ENCODE measurements at regions not wholly inside any gene's neighbourhood (a gene's known extent, or its start where the extent isn't known, plus 50 kb on each side); places are given as distances from the start of the nearest gene placed in this dataset.
A peak's percentile ranks its signal among the peaks of the same experiment; 100 is the strongest.

GRCh38 chr17:70674061-70674460 is 504.7 kb downstream of the KCNJ2 start:
- DNase-seq = no peak
- no peaks in the 10 kb centered on the region for H3K4me1 ChIP-seq (ENCODE audit: control insufficient read depth in 2 of 3, insufficient read depth in 2 of 3, low read depth in 1 of 3, low read length in 3 of 3)
- H3K9me3 ChIP-seq (ENCODE audit: control insufficient read depth in 2 of 3, insufficient read depth in 1 of 3, low read length in 3 of 3) = no peaks in the 10 kb centered on the region
- no peak for FAIRE-seq
- TF ChIP-seq CTCF (IDR thresholded peaks at IDR 0.05; ENCODE audit: borderline replicate concordance, extremely low read depth, insufficient read depth) = no peak
- no peaks in the 10 kb centered on the region for H3K36me3 ChIP-seq (ENCODE audit: control insufficient read depth in 2 of 3, insufficient read depth in 3 of 3, low read length in 3 of 3)
- no peak overlapping the region for H3K27ac ChIP-seq (ENCODE audit: low read depth in 2 of 2, low read length in 2 of 2)
- no peaks in the 10 kb centered on the region for H3K27me3 ChIP-seq (ENCODE audit: control insufficient read depth, insufficient read depth, low read length)
- intact Hi-C loops (cut with DNase I) = no loop called here
- H3K9ac ChIP-seq (ENCODE audit: low read length in 3 of 3) = no peak overlapping the region
- no peak overlapping the region for H3K4me3 ChIP-seq (ENCODE audit: low read length in 3 of 3)

DNA sequence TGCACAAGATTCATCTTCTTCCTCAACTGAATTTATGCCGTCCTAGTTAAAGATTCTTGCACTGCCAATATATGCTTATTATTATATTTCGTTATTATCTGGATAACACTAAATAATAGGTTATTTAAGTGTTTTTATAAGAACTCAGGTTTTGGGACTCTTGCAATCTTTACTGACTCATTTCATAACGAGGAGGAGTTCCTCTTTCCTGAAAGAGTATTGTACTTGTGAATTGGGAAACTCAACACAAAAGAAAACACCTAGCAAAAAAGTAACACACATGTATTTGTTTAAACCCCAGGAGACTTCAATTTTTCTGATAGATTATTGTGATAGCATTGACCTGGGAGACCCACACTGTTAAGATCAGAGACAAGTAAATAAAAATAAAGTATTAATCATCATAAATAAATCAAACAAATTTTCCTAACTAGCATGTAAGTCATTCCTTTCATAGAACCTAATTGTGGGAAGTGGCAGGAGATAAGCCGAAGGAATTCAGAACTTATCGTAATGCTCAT is 505.8 kb downstream of the KCNJ2 start:
- no peaks in the 10 kb centered on the region for H3K4me1 ChIP-seq (ENCODE audit: control insufficient read depth in 2 of 3, insufficient read depth in 2 of 3, low read depth in 1 of 3, low read length in 3 of 3)
- H3K4me3 ChIP-seq (ENCODE audit: low read length in 3 of 3) = no peak overlapping the region
- intact Hi-C loops (cut with DNase I) = no loop called here
- H3K9ac ChIP-seq (ENCODE audit: low read length in 3 of 3) = no peak overlapping the region
- H3K36me3 ChIP-seq (ENCODE audit: control insufficient read depth in 2 of 3, insufficient read depth in 3 of 3, low read length in 3 of 3) = no peaks in the 10 kb centered on the region
- no peak for FAIRE-seq
- H3K27ac ChIP-seq (ENCODE audit: low read depth in 2 of 2, low read length in 2 of 2) = no peak overlapping the region
- TF ChIP-seq CTCF (IDR thresholded peaks at IDR 0.05; ENCODE audit: borderline replicate concordance, extremely low read depth, insufficient read depth) = no peak
- no peaks in the 10 kb centered on the region for H3K9me3 ChIP-seq (ENCODE audit: control insufficient read depth in 2 of 3, insufficient read depth in 1 of 3, low read length in 3 of 3)
- DNase-seq = no peak
- H3K27me3 ChIP-seq (ENCODE audit: control insufficient read depth, insufficient read depth, low read length) = no peaks in the 10 kb centered on the region

GRCh38 chr17:70677783-70678647 is 508.7 kb downstream of the KCNJ2 start:
- Histone ChIP-seq H3K27me3 (ENCODE audit: control insufficient read depth, insufficient read depth, low read length) (no peaks in the 10 kb centered on the region), H3K9ac (ENCODE audit: low read length in 3 of 3) (no peak overlapping the region), H3K36me3 (ENCODE audit: control insufficient read depth in 2 of 3, insufficient read depth in 3 of 3, low read length in 3 of 3) (no peaks in the 10 kb centered on the region), H3K27ac (ENCODE audit: low read depth in 2 of 2, low read length in 2 of 2) (no peak overlapping the region), H3K4me3 (ENCODE audit: low read length in 3 of 3) (no peak overlapping the region), H3K9me3 (ENCODE audit: control insufficient read depth in 2 of 3, insufficient read depth in 1 of 3, low read length in 3 of 3) (no peaks in the 10 kb centered on the region), H3K4me1 (ENCODE audit: control insufficient read depth in 2 of 3, insufficient read depth in 2 of 3, low read depth in 1 of 3, low read length in 3 of 3) (no peaks in the 10 kb centered on the region)
- DNase-seq (peak in 3 of 5 donors; percentile 31 to 54 (median 43)), FAIRE-seq (no peak)
- TF ChIP-seq CTCF (IDR thresholded peaks at IDR 0.05; ENCODE audit: borderline replicate concordance, extremely low read depth, insufficient read depth) = no peak
- intact Hi-C loops (cut with DNase I) = no loop called here

All from kidney (tissue), 13 donors.